GM18867 (cell line): ENCODE measurements at regions not wholly inside any gene's neighbourhood (a gene's known extent, or its start where the extent isn't known, plus 50 kb on each side); places are given as distances from the start of the nearest gene placed in this dataset.
"Not testable (repeated sequence)": the region's sequence is repeated elsewhere in the genome, so short reads cannot be mapped to it uniquely, and the experiment has no call there.

Experiments
- ATAC-seq: cut with Tn5 transposase; IDR thresholded peaks from one replicate; pipeline ENCODE4 v1.9.1; 2021; ENCODE audit warnings: mild to moderate bottlenecking, moderate library complexity; ENCODE audit not compliant: unreplicated experiment

DNA sequence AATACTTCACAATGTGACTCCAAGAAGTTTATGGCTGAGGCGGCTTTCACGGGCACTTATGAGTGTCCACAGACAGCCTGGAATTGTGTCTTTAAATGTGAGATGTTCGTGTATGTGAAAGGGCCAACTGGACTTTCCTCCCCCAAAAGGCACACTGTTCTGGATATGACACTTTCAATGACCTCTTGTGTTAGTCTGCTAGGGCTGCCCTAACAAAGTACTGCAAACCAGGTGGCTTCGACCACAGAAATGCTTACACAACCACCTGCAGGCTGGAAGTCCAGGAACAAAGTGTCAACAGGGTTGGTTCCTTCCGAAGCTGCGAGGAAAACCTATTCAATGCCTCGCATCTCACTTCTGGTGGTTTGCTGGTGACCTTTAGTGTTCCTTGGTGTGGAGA lies 281.7 kb downstream of the ANAPC1 start:
- not testable (repeated sequence) for ATAC-seq

DNA sequence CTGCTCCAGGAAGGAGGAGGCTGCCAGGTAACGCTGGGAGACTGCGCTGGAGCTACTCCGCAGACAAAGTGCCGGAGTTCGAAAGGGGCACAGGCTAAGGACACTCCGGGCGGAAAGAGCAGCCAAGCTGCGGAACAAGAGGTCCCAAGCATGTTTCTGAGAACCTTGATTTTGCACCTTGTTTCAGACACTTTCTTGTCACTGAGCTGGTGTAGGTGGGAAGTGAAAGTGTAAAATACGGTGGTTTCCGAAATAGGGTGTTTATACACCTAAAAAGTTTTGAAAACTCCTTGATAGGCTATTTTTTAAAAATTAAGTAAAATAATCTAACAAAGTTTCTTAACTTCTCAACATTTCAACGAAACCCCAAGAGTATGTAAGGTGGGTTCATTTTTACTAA lies 278.2 kb downstream of the ANAPC1 start:
- ATAC-seq, result not testable (repeated sequence)

- ATAC-seq, result not testable (repeated sequence)
Measured at GRCh38 chr2:111606632-111607031, 277.4 kb downstream of the ANAPC1 start.

- ATAC-seq, result not testable (repeated sequence)
Measured at GRCh38 chr2:111609146-111609844, 274.7 kb downstream of the ANAPC1 start.

DNA sequence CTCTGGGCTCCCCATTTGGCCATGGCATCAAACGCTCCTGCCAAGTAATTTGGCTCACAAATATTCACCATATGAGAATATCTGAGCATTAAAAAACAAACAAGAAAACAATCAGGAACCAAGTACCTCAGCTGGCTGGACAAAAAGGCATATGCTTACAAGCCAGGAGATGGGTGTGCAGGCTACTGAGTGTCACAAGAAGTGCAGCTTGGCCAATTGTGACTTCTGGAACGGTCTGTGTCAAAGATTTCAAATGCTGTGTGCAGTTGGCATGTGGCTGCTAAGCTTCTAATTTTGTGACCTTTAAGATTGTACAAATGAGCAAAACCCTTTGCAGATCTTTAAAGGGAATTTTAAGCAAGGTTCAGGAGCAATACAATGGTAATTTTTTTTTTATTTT lies 274.0 kb downstream of the ANAPC1 start:
- not testable (repeated sequence) for ATAC-seq

DNA sequence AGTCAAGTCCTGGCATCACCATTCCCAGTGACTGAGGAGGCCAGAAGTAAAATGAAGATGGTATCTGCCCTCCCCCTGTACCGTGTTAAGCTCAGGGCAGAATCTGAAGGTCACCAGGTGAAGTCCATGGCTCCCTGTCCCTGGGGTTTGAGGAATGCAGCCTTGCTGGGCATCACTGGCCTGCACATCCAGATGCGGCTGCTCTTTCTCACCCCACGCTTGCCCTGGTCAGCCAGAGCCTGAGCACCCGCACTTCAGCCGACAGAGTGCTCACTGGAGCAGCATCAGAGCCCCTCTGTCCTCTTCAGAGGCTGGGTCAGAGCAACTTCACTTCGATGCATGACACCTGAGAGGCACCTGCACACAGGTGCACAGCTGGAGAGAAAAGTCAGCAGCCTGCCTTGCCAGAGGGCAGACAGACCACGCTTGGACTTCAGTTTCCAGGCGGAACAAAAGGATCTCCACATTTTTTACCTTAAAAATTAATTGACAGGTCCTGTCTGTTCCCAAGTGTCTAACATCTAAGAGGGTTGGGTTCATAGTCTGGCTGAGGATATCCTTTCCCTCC lies 267.3 kb downstream of the ANAPC1 start:
- no peak for ATAC-seq

DNA sequence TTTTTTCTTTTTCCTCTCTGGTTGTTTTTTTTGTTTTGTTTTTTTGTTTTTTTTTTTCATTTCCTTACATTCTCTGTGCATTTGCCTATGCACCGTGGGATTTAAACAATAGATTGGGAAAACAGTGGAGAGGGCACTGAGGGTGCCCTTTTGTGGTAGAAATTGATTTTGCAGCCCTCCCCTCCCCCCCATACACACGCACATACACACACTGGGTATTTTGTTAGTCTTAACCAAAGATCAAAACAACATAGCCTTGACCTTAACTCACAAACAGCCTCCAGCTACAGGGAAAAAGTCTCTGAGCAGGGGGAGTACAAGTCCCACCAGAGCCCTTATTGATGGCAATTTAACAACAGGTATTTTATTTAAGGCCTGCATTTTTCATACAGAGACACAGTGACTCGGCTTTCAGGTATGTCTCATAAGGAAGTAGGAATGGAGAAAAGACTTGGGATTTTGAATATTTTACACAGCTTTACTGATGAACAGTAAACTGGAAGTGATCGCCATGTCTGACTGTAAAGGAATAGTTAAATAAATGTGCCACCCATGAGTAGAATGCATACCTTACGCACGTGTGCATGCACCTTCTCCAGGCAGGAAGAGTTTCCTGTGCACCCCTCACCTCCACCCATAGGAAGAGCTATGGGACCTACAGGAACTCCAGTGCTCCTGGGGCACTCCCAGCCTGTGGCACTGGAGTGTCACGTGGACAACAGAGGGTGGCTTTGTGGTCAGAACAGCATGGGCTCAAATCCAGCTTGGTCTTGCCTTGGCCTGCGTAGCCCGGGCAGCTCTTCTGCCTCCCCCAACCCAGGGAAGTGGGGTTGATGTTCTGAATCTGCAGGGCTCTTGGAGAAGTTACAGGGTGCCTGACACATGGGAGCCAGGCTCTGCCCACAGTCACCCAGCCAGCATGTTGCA lies 266.4 kb downstream of the ANAPC1 start:
- ATAC-seq, result no peak

DNA sequence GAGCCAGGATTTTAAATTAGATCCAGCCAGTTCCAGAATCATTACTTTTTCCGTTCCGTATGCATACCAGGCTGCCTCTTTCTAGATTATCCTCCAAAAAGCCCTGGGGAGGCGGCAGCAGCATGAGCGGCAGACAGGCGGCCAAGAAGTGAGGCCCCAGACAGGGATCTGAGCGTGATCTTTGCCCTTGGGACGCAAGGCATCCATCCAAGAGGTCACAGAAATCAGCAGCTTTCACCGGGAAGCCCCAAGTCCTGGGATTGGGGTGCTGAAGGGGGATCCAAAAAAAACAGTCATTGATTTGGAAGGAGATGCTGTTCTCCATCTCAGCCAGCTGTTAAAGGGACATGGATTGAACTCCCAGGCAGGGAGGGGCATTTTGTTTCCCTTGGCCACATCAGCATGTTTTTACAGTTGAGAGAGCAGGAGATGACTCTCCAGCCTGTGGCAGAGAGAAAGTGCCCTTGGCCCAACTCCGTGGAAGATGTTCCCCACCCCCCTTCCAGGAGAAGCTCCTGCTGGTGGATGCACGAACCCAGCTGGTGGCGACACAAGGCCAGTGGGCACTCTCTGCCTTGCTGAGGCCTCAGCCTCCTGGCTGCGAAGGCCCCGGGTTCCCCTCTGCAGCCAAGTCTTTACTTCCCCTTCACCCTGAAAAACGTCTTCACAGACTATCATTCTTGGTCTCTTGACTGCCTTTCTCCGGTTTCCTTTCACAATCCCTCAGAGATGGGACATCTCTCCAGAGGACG lies 265.6 kb downstream of the ANAPC1 start:
- ATAC-seq, result no peak

- no peak for ATAC-seq
Measured at GRCh38 chr2:111618978-111619902, 264.8 kb downstream of the ANAPC1 start.

- ATAC-seq, result no peak
Measured at GRCh38 chr2:111620281-111620680, 263.7 kb downstream of the ANAPC1 start.

DNA sequence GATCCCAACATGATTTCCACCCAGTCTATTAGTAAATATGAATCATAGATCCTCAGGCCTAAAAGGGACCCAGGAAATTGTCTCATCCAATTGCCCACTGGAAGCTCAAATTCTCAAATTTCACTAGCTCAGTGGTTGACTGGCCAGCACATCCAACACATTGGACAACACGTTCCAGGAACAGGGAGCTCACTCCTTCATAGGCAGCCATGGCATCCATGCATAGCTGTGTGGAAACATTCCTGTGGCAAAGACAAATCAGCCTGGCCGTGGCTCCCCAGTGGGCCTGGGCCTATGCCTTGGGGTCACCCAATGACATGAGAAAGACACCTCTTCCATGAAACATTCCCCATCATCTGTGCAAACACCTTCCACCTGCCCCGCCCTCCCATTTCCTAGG lies 261.1 kb downstream of the ANAPC1 start:
- ATAC-seq, result no peak

DNA sequence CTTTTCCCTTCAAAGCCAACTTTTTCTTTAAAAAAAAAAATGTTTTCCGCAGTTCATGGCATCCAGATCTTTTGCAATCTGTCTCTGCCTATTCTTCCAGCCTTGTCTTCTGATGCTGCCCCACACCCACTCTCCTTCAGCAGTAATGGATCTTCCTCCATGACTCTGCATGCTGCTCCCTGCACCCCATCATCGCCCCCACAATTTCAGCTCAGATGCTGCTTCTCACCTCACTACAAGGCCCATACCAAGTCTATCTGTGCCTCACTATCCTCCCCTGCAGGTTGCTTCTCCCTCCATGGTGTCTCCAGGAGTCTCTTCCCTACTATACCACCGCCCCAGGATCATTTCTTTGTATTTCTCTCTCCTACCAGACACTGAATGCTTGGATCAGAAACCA lies 260.6 kb downstream of the ANAPC1 start:
- ATAC-seq, result no peak

- no peak for ATAC-seq
Measured at GRCh38 chr2:111624411-111625156, 259.4 kb downstream of the ANAPC1 start.

GRCh38 chr2:111625157-111625537 lies 258.8 kb downstream of the ANAPC1 start:
- not testable (repeated sequence) for ATAC-seq

GRCh38 chr2:111626037-111626864 lies 257.7 kb downstream of the ANAPC1 start:
- no peak for ATAC-seq

GRCh38 chr2:111626865-111627163 lies 257.2 kb downstream of the ANAPC1 start:
- ATAC-seq, result no peak

- ATAC-seq, result no peak
Measured at GRCh38 chr2:111627256-111627655, 256.7 kb downstream of the ANAPC1 start.

GRCh38 chr2:111628221-111628620 lies 255.8 kb downstream of the ANAPC1 start:
- ATAC-seq, result no peak

DNA sequence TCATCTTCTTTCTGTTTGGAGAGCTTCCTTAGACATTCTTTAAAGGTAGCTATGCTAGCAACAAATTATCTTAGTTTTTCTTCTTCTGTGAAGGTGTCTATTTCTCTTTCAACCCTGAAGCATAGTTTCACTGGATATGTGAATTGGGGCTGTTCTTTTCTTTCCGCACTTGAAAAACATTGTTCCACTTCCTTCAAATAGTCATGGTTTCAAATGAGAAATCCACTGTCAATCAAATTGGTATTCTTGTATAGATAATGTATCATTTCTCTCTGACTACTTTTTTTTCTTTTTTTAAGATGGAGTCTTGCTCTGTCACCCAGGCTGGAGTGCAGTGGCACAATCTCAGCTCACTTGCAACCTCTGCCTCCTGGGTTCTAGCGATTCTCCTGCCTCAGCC lies 254.0 kb downstream of the ANAPC1 start:
- ATAC-seq, result no peak
